Trophoblast cell (in vitro differentiated cells and primary cell): ENCODE measurements at regions not wholly inside any gene's neighbourhood (a gene's known extent, or its start where the extent isn't known, plus 50 kb on each side); places are given as distances from the start of the nearest gene placed in this dataset.

Experiments used
- DNase-seq, 2 donors: peaks; one replicate each; pipeline ENCODE4 v3.0.0-alpha.2; 2016
- H2AFZ ChIP-seq: 2 replicates; pipeline ENCODE4 v1.6.1; 2013; ENCODE audit warnings: low read length, moderate library complexity, mild to moderate bottlenecking; ENCODE audit not compliant: insufficient read depth, poor library complexity
- H2AK5ac ChIP-seq: 2 replicates; pipeline ENCODE4 v1.6.1; 2013; ENCODE audit warnings: mild to moderate bottlenecking, low read length
- H2BK120ac ChIP-seq: 2 replicates; pipeline ENCODE4 v1.6.1; 2013; ENCODE audit warnings: low read length, mild to moderate bottlenecking, moderate library complexity; ENCODE audit not compliant: insufficient read depth, poor library complexity
- H2BK12ac ChIP-seq: 2 replicates; pipeline ENCODE4 v1.6.1; 2013; ENCODE audit warnings: mild to moderate bottlenecking, low read length, moderate library complexity
- H2BK5ac ChIP-seq: 2 replicates; pipeline ENCODE4 v1.6.1; 2013; ENCODE audit warnings: low read length, low read depth, moderate library complexity, mild to moderate bottlenecking; ENCODE audit not compliant: poor library complexity
- H3K14ac ChIP-seq: 2 replicates; pipeline ENCODE4 v1.6.1; 2013; ENCODE audit warnings: mild to moderate bottlenecking, low read length
- H3K18ac ChIP-seq: 2 replicates; pipeline ENCODE4 v1.6.1; 2013; ENCODE audit warnings: mild to moderate bottlenecking, low read length
- H3K23ac ChIP-seq: 2 replicates; pipeline ENCODE4 v1.6.1; 2013; ENCODE audit warnings: low read length
- H3K27ac ChIP-seq: 2 replicates; pipeline ENCODE4 v1.5.1; 2013; ENCODE audit warnings: low read depth, mild to moderate bottlenecking, inconsistent platforms, low read length, moderate library complexity
- H3K27me3 ChIP-seq: 2 replicates; pipeline ENCODE4 v1.6.1; 2013; ENCODE audit warnings: inconsistent platforms, mild to moderate bottlenecking, low read length, moderate library complexity; ENCODE audit not compliant: insufficient read depth
- H3K36me3 ChIP-seq, 2 experiments: 1 replicate in 1 of 2; 2 replicates in 1 of 2; pipeline ENCODE4 v1.6.1; 2013; ENCODE audit warnings: low read length in 2 of 2, mild to moderate bottlenecking in 2 of 2, moderate library complexity in 1 of 2; ENCODE audit not compliant: insufficient read depth in 2 of 2, control insufficient read depth in 1 of 2
- H3K4ac ChIP-seq: 2 replicates; pipeline ENCODE4 v1.6.1; 2013; ENCODE audit warnings: low read depth, mild to moderate bottlenecking, low read length, moderate library complexity
- H3K4me1 ChIP-seq, 2 experiments: 1 replicate in 1 of 2; 2 replicates in 1 of 2; pipeline ENCODE4 v1.6.1; 2013; ENCODE audit warnings: low read length in 2 of 2, mild to moderate bottlenecking in 2 of 2, moderate library complexity in 1 of 2; ENCODE audit not compliant: insufficient read depth in 2 of 2, control insufficient read depth in 1 of 2
- H3K4me2 ChIP-seq: 2 replicates; pipeline ENCODE4 v1.6.1; 2013; ENCODE audit warnings: inconsistent platforms, mild to moderate bottlenecking, low read length, moderate library complexity
- H3K4me3 ChIP-seq: 2 replicates; pipeline ENCODE4 v1.5.1; 2013; ENCODE audit warnings: mild to moderate bottlenecking, low read depth, low read length, inconsistent platforms
- H3K79me1 ChIP-seq: one replicate; pipeline ENCODE4 v1.6.1; 2013; ENCODE audit warnings: low read length
- H3K79me2 ChIP-seq: 2 replicates; pipeline ENCODE4 v1.6.1; 2013; ENCODE audit warnings: low read length, mild to moderate bottlenecking; ENCODE audit not compliant: control insufficient read depth, insufficient read depth, poor library complexity
- H3K9ac ChIP-seq: 2 replicates; pipeline ENCODE4 v1.6.1; 2013; ENCODE audit warnings: mild to moderate bottlenecking, low read length
- H3K9me3 ChIP-seq: 2 replicates; pipeline ENCODE4 v1.6.1; 2013; ENCODE audit warnings: low read depth, mild to moderate bottlenecking, control low read depth, inconsistent platforms, low read length; ENCODE audit not compliant: insufficient read depth
- H4K12ac ChIP-seq: 2 replicates; pipeline ENCODE4 v1.6.1; 2013; ENCODE audit warnings: low read depth, mild to moderate bottlenecking, low read length, moderate library complexity
- H4K8ac ChIP-seq: 2 replicates; pipeline ENCODE4 v1.6.1; 2013; ENCODE audit warnings: low read depth, mild to moderate bottlenecking, low read length, moderate library complexity
- H4K91ac ChIP-seq: one replicate; pipeline ENCODE4 v1.6.1; 2013; ENCODE audit warnings: low read depth, mild to moderate bottlenecking, low read length, moderate library complexity
- WGBS: extraction: QIAGEN DNeasy Blood & Tissue Kit; methylation state at CpG from one replicate; pipeline ENCODE4 v1.1.7; 2013; ENCODE audit warnings: missing lambda C conversion rate; ENCODE audit not compliant: insufficient read length, insufficient coverage; ENCODE audit errors: extremely low coverage; 5-methylcytosine and 5-hydroxymethylcytosine counted together

DNA sequence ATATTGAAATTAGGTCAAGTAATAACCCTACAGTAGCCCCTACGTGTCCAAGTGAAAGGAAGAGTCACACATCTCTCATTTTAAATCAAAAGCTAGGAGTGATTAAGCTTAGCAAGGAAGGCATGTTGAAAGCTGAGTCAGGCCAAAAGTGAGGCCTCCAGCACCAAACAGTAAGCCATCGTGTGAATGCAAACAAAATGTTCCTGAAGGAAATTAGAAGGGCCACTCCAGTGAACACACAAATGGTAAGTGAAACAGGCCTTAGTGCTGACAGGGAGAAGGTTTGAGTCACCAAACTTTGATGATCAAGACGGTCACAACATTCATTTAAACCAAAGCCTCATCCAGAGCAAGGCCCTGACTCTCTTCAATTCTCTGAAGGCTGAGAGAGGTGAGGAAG is 127.2 kb downstream of the SHANK2 start:
- H4K12ac ChIP-seq = no peak overlapping the region
- no peak overlapping the region for H3K18ac ChIP-seq
- WGBS = no CpG with 5 or more reads among the region's 3 CpGs
- H3K9me3 ChIP-seq = no peaks in the 10 kb centered on the region
- H2BK120ac ChIP-seq = no peak overlapping the region
- H2AFZ ChIP-seq = no peak overlapping the region
- no peak overlapping the region for H4K8ac ChIP-seq
- no peak overlapping the region for H3K9ac ChIP-seq
- H3K79me1 ChIP-seq = no peaks in the 10 kb centered on the region
- H3K36me3 ChIP-seq = peaks cover 2 to 5% of the 10 kb centered on the region in 2 experiments
- no peak overlapping the region for H3K4me2 ChIP-seq
- no peak overlapping the region for H3K23ac ChIP-seq
- H3K27me3 ChIP-seq = no peaks in the 10 kb centered on the region
- no peak overlapping the region for H3K4me3 ChIP-seq
- no peaks in the 10 kb centered on the region for H3K79me2 ChIP-seq
- no peak overlapping the region for H2BK5ac ChIP-seq
- no peak overlapping the region for H3K27ac ChIP-seq
- H3K4me1 ChIP-seq = peaks cover 4% of the 10 kb centered on the region in 2 experiments
- no peak overlapping the region for H2BK12ac ChIP-seq
- H3K14ac ChIP-seq = no peak overlapping the region
- no peak overlapping the region for H3K4ac ChIP-seq
- no peak for DNase-seq
- H2AK5ac ChIP-seq = no peak overlapping the region
- no peak overlapping the region for H4K91ac ChIP-seq

DNA sequence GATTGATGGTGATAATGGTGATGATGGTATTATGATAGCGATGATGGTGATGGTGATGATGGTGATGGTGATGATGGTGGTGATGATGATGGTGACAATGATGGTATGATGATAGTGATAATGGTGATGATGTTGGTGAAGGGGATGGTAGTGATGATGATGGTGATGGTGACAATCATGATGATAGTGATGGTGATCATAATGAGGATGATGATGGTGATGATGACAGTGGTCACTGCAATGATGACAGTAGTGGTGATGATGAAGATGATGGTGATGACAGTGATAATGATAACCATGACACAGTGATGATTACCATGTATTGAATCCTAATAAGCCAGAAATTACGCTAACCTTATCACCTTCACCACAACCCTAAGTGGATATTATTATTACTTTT is 128.2 kb downstream of the SHANK2 start:
- no peak overlapping the region for H3K4ac ChIP-seq
- H2BK12ac ChIP-seq = no peak overlapping the region
- no peak overlapping the region for H4K12ac ChIP-seq
- no peaks in the 10 kb centered on the region for H3K27me3 ChIP-seq
- no peaks in the 10 kb centered on the region for H3K79me1 ChIP-seq
- H3K23ac ChIP-seq = no peak overlapping the region
- no peak overlapping the region for H2AFZ ChIP-seq
- no peak overlapping the region for H3K9ac ChIP-seq
- DNase-seq = no peak
- H3K14ac ChIP-seq = no peak overlapping the region
- H2AK5ac ChIP-seq = no peak overlapping the region
- 100% methylated on average over 1 of the region's 2 CpGs for WGBS
- H3K18ac ChIP-seq = no peak overlapping the region
- H3K27ac ChIP-seq = no peak overlapping the region
- no peak overlapping the region for H2BK5ac ChIP-seq
- H3K79me2 ChIP-seq = no peaks in the 10 kb centered on the region
- H2BK120ac ChIP-seq = no peak overlapping the region
- H3K36me3 ChIP-seq = peaks cover 2 to 5% of the 10 kb centered on the region in 2 experiments
- H3K9me3 ChIP-seq = no peaks in the 10 kb centered on the region
- H4K91ac ChIP-seq = no peak overlapping the region
- H3K4me2 ChIP-seq = no peak overlapping the region
- no peak overlapping the region for H4K8ac ChIP-seq
- peaks cover 4% of the 10 kb centered on the region in 2 experiments for H3K4me1 ChIP-seq
- no peak overlapping the region for H3K4me3 ChIP-seq

GRCh38 chr11:71120471-71120896 is 131.9 kb downstream of the SHANK2 start:
- Histone ChIP-seq H3K4me2 (no peak overlapping the region), H3K36me3 (peaks cover 8 to 13% of the 10 kb centered on the region in 2 experiments), H4K12ac (no peak overlapping the region), H3K9me3 (peaks cover 5% of the 10 kb centered on the region), H3K18ac (peak overlapping the region; percentile 33), H2AFZ (no peak overlapping the region), H2BK5ac (no peak overlapping the region), H4K91ac (no peak overlapping the region), H3K4me1 (peaks cover 0 to 5% of the 10 kb centered on the region in 2 experiments), H2BK12ac (no peak overlapping the region), H4K8ac (peak overlapping the region; percentile 19), H3K14ac (no peak overlapping the region), H3K4ac (peak overlapping the region; percentile 18), H3K79me2 (no peaks in the 10 kb centered on the region), H3K4me3 (no peak overlapping the region), H3K79me1 (no peaks in the 10 kb centered on the region), H2AK5ac (no peak overlapping the region), H3K9ac (no peak overlapping the region), H2BK120ac (no peak overlapping the region), H3K27me3 (no peaks in the 10 kb centered on the region), H3K23ac (no peak overlapping the region), H3K27ac (no peak overlapping the region)
- DNase-seq = peak; percentile 13 to 43
- WGBS = no CpG with 5 or more reads among the region's 7 CpGs

- no peak overlapping the region for H2BK5ac ChIP-seq
- no peak overlapping the region for H3K4ac ChIP-seq
- peaks cover 8 to 15% of the 10 kb centered on the region in 2 experiments for H3K36me3 ChIP-seq
- no peak overlapping the region for H3K14ac ChIP-seq
- H3K9ac ChIP-seq = no peak overlapping the region
- peaks cover 0 to 5% of the 10 kb centered on the region in 2 experiments for H3K4me1 ChIP-seq
- no peaks in the 10 kb centered on the region for H3K79me2 ChIP-seq
- no peak overlapping the region for H4K8ac ChIP-seq
- DNase-seq = no peak
- no peak overlapping the region for H2AK5ac ChIP-seq
- H2BK12ac ChIP-seq = no peak overlapping the region
- no peak overlapping the region for H3K27ac ChIP-seq
- no peaks in the 10 kb centered on the region for H3K27me3 ChIP-seq
- no peak overlapping the region for H2BK120ac ChIP-seq
- H3K4me2 ChIP-seq = no peak overlapping the region
- no peak overlapping the region for H3K4me3 ChIP-seq
- no CpG with 5 or more reads among the region's 9 CpGs for WGBS
- H2AFZ ChIP-seq = no peak overlapping the region
- H4K12ac ChIP-seq = no peak overlapping the region
- H3K79me1 ChIP-seq = no peaks in the 10 kb centered on the region
- no peak overlapping the region for H3K23ac ChIP-seq
- H4K91ac ChIP-seq = no peak overlapping the region
- H3K9me3 ChIP-seq = peaks cover 5% of the 10 kb centered on the region
- H3K18ac ChIP-seq = no peak overlapping the region
Observed at GRCh38 chr11:71119656-71120269, 132.6 kb downstream of the SHANK2 start.
